ENCODE measurements at regions not wholly inside any gene's neighbourhood (a gene's known extent, or its start where the extent isn't known, plus 50 kb on each side); places are given as distances from the start of the nearest gene placed in this dataset.

DNA sequence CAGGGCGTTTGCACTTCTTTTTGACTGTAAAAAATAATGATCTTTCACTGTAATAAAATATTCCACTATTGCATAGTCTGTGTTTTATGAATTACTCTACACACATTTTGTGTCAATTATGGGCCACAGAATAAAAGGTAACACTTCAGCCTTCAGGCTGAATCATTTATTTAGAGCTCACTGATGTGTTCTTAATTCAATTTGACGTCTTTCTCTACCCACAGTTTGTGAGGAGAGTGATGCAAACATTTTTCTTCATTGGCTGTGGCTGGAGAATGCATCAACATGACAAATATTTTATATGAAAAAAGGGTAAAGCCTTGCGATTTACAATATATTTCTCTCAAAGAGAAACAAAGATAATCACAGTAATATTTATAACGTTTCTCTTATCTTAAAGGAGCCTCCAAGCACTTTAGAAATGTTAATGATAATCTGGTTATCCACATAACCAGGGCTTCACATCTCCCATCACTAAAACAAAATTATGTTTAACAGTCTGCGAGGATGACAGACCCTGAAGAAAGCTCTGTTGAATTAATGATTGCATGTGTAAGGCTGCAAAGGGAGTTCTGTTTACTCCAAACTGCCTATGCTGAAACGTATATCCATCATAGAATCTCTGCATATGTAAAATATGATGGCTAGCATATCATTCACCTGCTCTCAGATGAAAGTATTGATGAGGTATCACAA lies 951.3 kb downstream of the ZPLD1 start:
- H4K20me1 ChIP-seq (ENCODE audit: insufficient read depth, poor library complexity, severe bottlenecking), result no peaks in the 10 kb centered on the region
- no peaks in the 10 kb centered on the region for H3K9me2 ChIP-seq (replicated peaks; ENCODE audit: insufficient read depth)
- H3K36me3 ChIP-seq (replicated peaks; ENCODE audit: insufficient read depth, low read depth), result no peaks in the 10 kb centered on the region
- no peak overlapping the region for H3K4me2 ChIP-seq
- no peak for TF ChIP-seq EZH2 (IDR thresholded peaks at IDR 0.05; ENCODE audit: borderline replicate concordance)
- no peak for TF ChIP-seq CTCF (IDR thresholded peaks at IDR 0.05; ENCODE audit: poor library complexity)
- TF ChIP-seq EZH2phosphoT487 (IDR thresholded peaks at IDR 0.05; ENCODE audit: low read depth, severe bottlenecking, unreplicated experiment), result no peak
- DNase-seq (ENCODE audit: low spot score), result no peak
- no peaks in the 10 kb centered on the region for H3K4me1 ChIP-seq (ENCODE audit: insufficient read depth)
- H3K4me3 ChIP-seq, result no peak overlapping the region
- no peaks in the 10 kb centered on the region for H3K27me3 ChIP-seq
- no peaks in the 10 kb centered on the region for H3K9me3 ChIP-seq (ENCODE audit: low read depth)
- 74% methylated on average over 6 of the region's 6 CpGs for WGBS (ENCODE audit: low lambda C conversion rate, missing lambda C conversion rate)
- H3K27ac ChIP-seq, result no peak overlapping the region
- H2AFZ ChIP-seq, result no peak overlapping the region
- H3K79me2 ChIP-seq, result no peaks in the 10 kb centered on the region

DNA sequence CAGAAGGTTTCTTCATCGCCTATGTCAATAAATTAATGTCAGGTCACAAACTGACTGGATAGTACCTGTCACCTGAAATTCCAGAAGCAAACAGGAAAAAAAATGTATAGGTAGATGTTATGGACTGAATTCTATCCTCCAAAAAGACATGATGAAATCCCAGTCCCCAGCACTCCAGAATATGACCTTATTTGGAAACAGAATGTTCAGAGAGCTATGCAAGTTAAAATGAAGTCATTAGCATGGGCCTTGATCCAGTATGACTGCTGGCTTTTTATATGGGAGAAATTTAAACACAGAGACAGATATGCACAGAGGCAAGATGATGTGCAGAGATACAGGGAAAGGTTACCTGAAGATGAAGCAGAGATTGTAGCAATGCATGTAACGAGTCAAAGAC lies 953.4 kb downstream of the ZPLD1 start:
- no peaks in the 10 kb centered on the region for H3K36me3 ChIP-seq (replicated peaks; ENCODE audit: insufficient read depth, low read depth)
- no peaks in the 10 kb centered on the region for H3K4me1 ChIP-seq (ENCODE audit: insufficient read depth)
- no peaks in the 10 kb centered on the region for H4K20me1 ChIP-seq (ENCODE audit: insufficient read depth, poor library complexity, severe bottlenecking)
- no peaks in the 10 kb centered on the region for H3K27me3 ChIP-seq
- DNase-seq (ENCODE audit: low spot score), result no peak
- no peaks in the 10 kb centered on the region for H3K9me3 ChIP-seq (ENCODE audit: low read depth)
- H3K4me2 ChIP-seq, result no peak overlapping the region
- no peak overlapping the region for H2AFZ ChIP-seq
- 70% methylated on average over 2 of the region's 2 CpGs for WGBS (ENCODE audit: low lambda C conversion rate, missing lambda C conversion rate)
- TF ChIP-seq EZH2phosphoT487 (IDR thresholded peaks at IDR 0.05; ENCODE audit: low read depth, severe bottlenecking, unreplicated experiment), result no peak
- no peak for TF ChIP-seq EZH2 (IDR thresholded peaks at IDR 0.05; ENCODE audit: borderline replicate concordance)
- no peak for TF ChIP-seq CTCF (IDR thresholded peaks at IDR 0.05; ENCODE audit: poor library complexity)
- H3K27ac ChIP-seq, result no peak overlapping the region
- no peaks in the 10 kb centered on the region for H3K9me2 ChIP-seq (replicated peaks; ENCODE audit: insufficient read depth)
- H3K4me3 ChIP-seq, result no peak overlapping the region
- H3K79me2 ChIP-seq, result no peaks in the 10 kb centered on the region

GRCh38 chr3:103389356-103389755 lies 954.5 kb downstream of the ZPLD1 start:
- H3K4me2 ChIP-seq, result no peak overlapping the region
- no peaks in the 10 kb centered on the region for H3K27me3 ChIP-seq
- TF ChIP-seq EZH2phosphoT487 (IDR thresholded peaks at IDR 0.05; ENCODE audit: low read depth, severe bottlenecking, unreplicated experiment), result no peak
- no peak for TF ChIP-seq EZH2 (IDR thresholded peaks at IDR 0.05; ENCODE audit: borderline replicate concordance)
- TF ChIP-seq CTCF (IDR thresholded peaks at IDR 0.05; ENCODE audit: poor library complexity), result no peak

More at GRCh38 chr3:103389356-103389755, 954.5 kb downstream of the ZPLD1 start:
- no peak overlapping the region for H3K4me3 ChIP-seq
- no peaks in the 10 kb centered on the region for H3K9me3 ChIP-seq (ENCODE audit: low read depth)
- WGBS (ENCODE audit: low lambda C conversion rate, missing lambda C conversion rate), result 78% methylated on average over 1 of the region's 1 CpG
- no peaks in the 10 kb centered on the region for H3K79me2 ChIP-seq
- no peak for DNase-seq (ENCODE audit: low spot score)
- H3K36me3 ChIP-seq (replicated peaks; ENCODE audit: insufficient read depth, low read depth), result no peaks in the 10 kb centered on the region
- H4K20me1 ChIP-seq (ENCODE audit: insufficient read depth, poor library complexity, severe bottlenecking), result no peaks in the 10 kb centered on the region
- H3K27ac ChIP-seq, result no peak overlapping the region
- no peaks in the 10 kb centered on the region for H3K4me1 ChIP-seq (ENCODE audit: insufficient read depth)
- no peaks in the 10 kb centered on the region for H3K9me2 ChIP-seq (replicated peaks; ENCODE audit: insufficient read depth)
- no peak overlapping the region for H2AFZ ChIP-seq
